H1 (cell line): ENCODE measurements at regions not wholly inside any gene's neighbourhood (a gene's known extent, or its start where the extent isn't known, plus 50 kb on each side); places are given as distances from the start of the nearest gene placed in this dataset.

Source experiments
- CHD2 ChIP-seq: IDR thresholded peaks from 2 replicates; pipeline ENCODE4 v1.6.1; 2012; ENCODE audit warnings: low read length, improper control_type of control experiment
- RNF2 ChIP-seq: fragments of 200-900, 300-1000 bp; sonication (generic); IDR thresholded peaks from 2 replicates; pipeline ENCODE4 v1.7.1; 2016; ENCODE audit warnings: borderline replicate concordance, low read depth, mild to moderate bottlenecking, antibody characterized with exemption, low read length; ENCODE audit not compliant: poor library complexity, severe bottlenecking; ENCODE audit errors: missing control alignments
- YY1 ChIP-seq: IDR thresholded peaks from 2 replicates; pipeline ENCODE4 v1.6.1; 2011; ENCODE audit warnings: low read depth, mild to moderate bottlenecking, low read length
- ZNF274 ChIP-seq: IDR thresholded peaks from 2 replicates; pipeline ENCODE4 v1.7.0; 2012; ENCODE audit warnings: low read length, borderline replicate concordance; ENCODE audit errors: extremely low read depth

DNA sequence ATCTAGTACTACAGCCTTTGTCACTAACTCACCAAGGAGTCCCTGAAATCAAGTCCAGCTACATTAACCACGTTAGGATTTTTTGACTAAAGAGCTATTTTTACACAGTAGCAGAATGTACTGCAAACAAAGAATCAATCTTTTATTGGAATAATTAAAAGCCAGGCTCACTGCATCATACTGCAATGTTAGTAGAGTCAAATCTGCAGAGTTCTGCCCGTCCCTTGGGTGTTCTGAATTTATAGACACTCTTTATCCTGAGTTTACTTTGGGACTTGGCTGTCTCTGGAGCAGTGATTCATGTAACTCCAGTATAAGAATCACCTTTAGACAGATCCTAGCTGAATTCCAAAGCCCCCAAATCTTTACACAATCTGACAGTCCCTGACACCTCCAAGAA is 127.9 kb upstream of the THSD7B start (continued):
- TF ChIP-seq RNF2 (no peak), ZNF274 (no peak), YY1 (no peak), CHD2 (no peak)
- TF ChIP-seq, all 59 proteins: peak for 0
